IPS-NIHi7 (cell line): ENCODE measurements at regions not wholly inside any gene's neighbourhood (a gene's known extent, or its start where the extent isn't known, plus 50 kb on each side); places are given as distances from the start of the nearest gene placed in this dataset.
A peak's percentile ranks its signal among the peaks of the same experiment; 100 is the strongest.

Experiments
- DNase-seq: peaks from one replicate; pipeline ENCODE4 v3.0.0; 2012; ENCODE audit warnings: mixed read lengths; ENCODE audit errors: extremely low spot score

GRCh38 chr1:34655206-34655874 is 99.5 kb upstream of the GJB5 start:
- DNase-seq = no peak

- DNase-seq = no peak
Observed at GRCh38 chr1:34655875-34656240, 99.0 kb upstream of the GJB5 start.

GRCh38 chr1:34656299-34656698 is 98.5 kb upstream of the GJB5 start:
- no peak for DNase-seq

GRCh38 chr1:34656731-34657130 is 98.1 kb upstream of the GJB5 start:
- no peak for DNase-seq

- no peak for DNase-seq
Observed at GRCh38 chr1:34657266-34657665, 97.6 kb upstream of the GJB5 start.

- DNase-seq = no peak
Observed at GRCh38 chr1:34657849-34658248, 97.0 kb upstream of the GJB5 start.

GRCh38 chr1:34663031-34663430 is 91.8 kb upstream of the GJB5 start:
- DNase-seq = no peak

GRCh38 chr1:34668063-34668462 is 86.8 kb upstream of the GJB5 start:
- no peak for DNase-seq

GRCh38 chr1:34670982-34671381 is 83.9 kb upstream of the GJB5 start:
- DNase-seq = no peak

GRCh38 chr1:34671887-34672286 is 83.0 kb upstream of the GJB5 start:
- DNase-seq = no peak

- peak; percentile 88 for DNase-seq
Observed at GRCh38 chr1:34681480-34682451, 73.1 kb upstream of the GJB5 start.

- peak; percentile 5 for DNase-seq
Observed at GRCh38 chr1:34682452-34683223, 72.2 kb upstream of the GJB5 start.

GRCh38 chr1:34683616-34684015 is 71.2 kb upstream of the GJB5 start:
- DNase-seq = peak; percentile 3

GRCh38 chr1:34684266-34684665 is 70.6 kb upstream of the GJB5 start:
- peak; percentile 80 for DNase-seq

GRCh38 chr1:34685225-34685624 is 69.6 kb upstream of the GJB5 start:
- DNase-seq = no peak

GRCh38 chr1:34686531-34686930 is 68.3 kb upstream of the GJB5 start:
- no peak for DNase-seq

- DNase-seq = peak; percentile 8
Observed at GRCh38 chr1:34688006-34688741, 66.7 kb upstream of the GJB5 start.

- no peak for DNase-seq
Observed at GRCh38 chr1:34690269-34690668, 64.6 kb upstream of the GJB5 start.

GRCh38 chr1:34693081-34693480 is 61.8 kb upstream of the GJB5 start:
- peak; percentile 4 for DNase-seq

- no peak for DNase-seq
Observed at GRCh38 chr1:34694383-34694782, 60.5 kb upstream of the GJB5 start.

- DNase-seq = no peak
Observed at GRCh38 chr1:34695580-34695979, 59.3 kb upstream of the GJB5 start.

- DNase-seq = no peak
Observed at GRCh38 chr1:34696230-34696629, 58.6 kb upstream of the GJB5 start.
